ENCODE measurements at regions not wholly inside any gene's neighbourhood (a gene's known extent, or its start where the extent isn't known, plus 50 kb on each side); places are given as distances from the start of the nearest gene placed in this dataset.

GRCh38 chr4:24175707-24176106 lies 285.9 kb upstream of the PPARGC1A start:
- Histone ChIP-seq H3K27me3 (ENCODE audit: control insufficient read depth in 2 of 2, insufficient read depth in 2 of 2, low read length in 2 of 2) (no peaks in the 10 kb centered on the region), H3K4me1 (ENCODE audit: control insufficient read depth in 1 of 2, insufficient read depth in 2 of 2, low read length in 2 of 2) (no peaks in the 10 kb centered on the region), H3K9ac (ENCODE audit: insufficient read depth, low read length, poor library complexity, severe bottlenecking) (no peak overlapping the region), H3K9me3 (replicated peaks in 1 of 2; ENCODE audit: control insufficient read depth in 1 of 2, insufficient read depth in 1 of 2, low read length in 2 of 2) (peaks cover 0 to 6% of the 10 kb centered on the region in 2 donors), H3K27ac (ENCODE audit: low read depth in 1 of 2, low read length in 2 of 2) (no peak overlapping the region), H3K4me3 (replicated peaks in 1 of 3; ENCODE audit: low read depth in 2 of 3, low read length in 3 of 3) (no peak overlapping the region), H3K36me3 (replicated peaks in 1 of 2; ENCODE audit: control insufficient read depth in 1 of 2, insufficient read depth in 2 of 2, low read length in 2 of 2) (no peaks in the 10 kb centered on the region), H3K79me2 (ENCODE audit: insufficient read depth, low read length) (no peaks in the 10 kb centered on the region), H2AFZ (ENCODE audit: insufficient read depth, low read depth, low read length, poor library complexity, severe bottlenecking) (no peak overlapping the region), H3K4me2 (replicated peaks; ENCODE audit: extremely low read depth, low read length, poor library complexity, severe bottlenecking) (no peak overlapping the region), H4K20me1 (ENCODE audit: insufficient read depth, low read length) (no peaks in the 10 kb centered on the region)
- Mint-ChIP-seq H3K9me3 (peaks cover 2 to 12% (median 7%) of the 10 kb centered on the region in 7 donors), H3K4me3 (no peak overlapping the region), H3K4me1 (no peaks in the 10 kb centered on the region), H3K27me3 (ENCODE audit: low read depth in 3 of 3) (peaks cover 0 to 4% (median 2%) of the 10 kb centered on the region in 3 donors), H3K27ac (no peak overlapping the region), H3K36me3 (no peaks in the 10 kb centered on the region)
- WGBS (ENCODE audit: insufficient coverage) = 81% methylated on average over 5 of the region's 7 CpGs
- TF ChIP-seq CTCF (IDR thresholded peaks at IDR 0.05) = no peak
- intact Hi-C loops (cut with micrococcal nuclease) = no loop called here
- no peak for DNase-seq

- TF ChIP-seq CTCF (IDR thresholded peaks at IDR 0.05) = no peak
- Histone ChIP-seq H3K79me2 (ENCODE audit: insufficient read depth, low read length) (no peaks in the 10 kb centered on the region), H3K4me1 (ENCODE audit: control insufficient read depth in 1 of 2, insufficient read depth in 2 of 2, low read length in 2 of 2) (no peaks in the 10 kb centered on the region), H3K9ac (ENCODE audit: insufficient read depth, low read length, poor library complexity, severe bottlenecking) (no peak overlapping the region), H3K36me3 (replicated peaks in 1 of 2; ENCODE audit: control insufficient read depth in 1 of 2, insufficient read depth in 2 of 2, low read length in 2 of 2) (no peaks in the 10 kb centered on the region), H3K27ac (ENCODE audit: low read depth in 1 of 2, low read length in 2 of 2) (no peak overlapping the region), H3K4me3 (replicated peaks in 1 of 3; ENCODE audit: low read depth in 2 of 3, low read length in 3 of 3) (no peak overlapping the region), H3K9me3 (replicated peaks in 1 of 2; ENCODE audit: control insufficient read depth in 1 of 2, insufficient read depth in 1 of 2, low read length in 2 of 2) (peaks cover 0 to 6% of the 10 kb centered on the region in 2 donors), H3K27me3 (ENCODE audit: control insufficient read depth in 2 of 2, insufficient read depth in 2 of 2, low read length in 2 of 2) (no peaks in the 10 kb centered on the region), H3K4me2 (replicated peaks; ENCODE audit: extremely low read depth, low read length, poor library complexity, severe bottlenecking) (no peak overlapping the region), H2AFZ (ENCODE audit: insufficient read depth, low read depth, low read length, poor library complexity, severe bottlenecking) (no peak overlapping the region), H4K20me1 (ENCODE audit: insufficient read depth, low read length) (no peaks in the 10 kb centered on the region)
- Mint-ChIP-seq H3K4me3 (no peak overlapping the region), H3K36me3 (no peaks in the 10 kb centered on the region), H3K9me3 (peaks cover 2 to 12% (median 7%) of the 10 kb centered on the region in 7 donors), H3K4me1 (no peaks in the 10 kb centered on the region), H3K27me3 (ENCODE audit: low read depth in 3 of 3) (peaks cover 0 to 4% (median 2%) of the 10 kb centered on the region in 3 donors), H3K27ac (no peak overlapping the region)
- WGBS (ENCODE audit: insufficient coverage) = 90% methylated on average over 3 of the region's 4 CpGs
- intact Hi-C loops (cut with micrococcal nuclease) = no loop called here
- no peak for DNase-seq
These were observed 284.8 kb upstream of the PPARGC1A start for GRCh38 chr4:24174602-24175001.

Measured in CD14-positive monocyte (primary cell).